MCF 10A (cell line): ENCODE measurements at regions not wholly inside any gene's neighbourhood (a gene's known extent, or its start where the extent isn't known, plus 50 kb on each side); places are given as distances from the start of the nearest gene placed in this dataset.
"Not testable (repeated sequence)": the region's sequence is repeated elsewhere in the genome, so short reads cannot be mapped to it uniquely, and the experiment has no call there.

ENCODE experiments used
- BruUV-seq: library from RNA; stranded (reverse); fragments of 400-500 nt; replicated peaks from 2 replicates; lab custom pipeline; 2021; lab: Mats Ljungman, UMichigan
- CTCF ChIA-PET: fragments of 300-600 bp; sonication (Branson Sonifier 250); formaldehyde crosslinking; extraction: SDS; loops from one replicate; lab custom pipeline; 2021; ENCODE audit warnings: antibody characterized with exemption, inconsistent platforms; lab: Yijun Ruan, JAX
- POLR2A ChIA-PET: fragments of 300-600, 350-650 bp; sonication (Branson Sonifier 250); formaldehyde crosslinking; extraction: SDS; loops from one replicate; lab custom pipeline; 2020; ENCODE audit warnings: antibody characterized with exemption, inconsistent platforms; lab: Yijun Ruan, JAX
- DNase-seq: peaks from one replicate; pipeline ENCODE4 v3.0.0-alpha.2; 2018; ENCODE audit not compliant: unreplicated experiment
- H3K27ac Mint-ChIP-seq: one replicate; pipeline ENCODE4 v1.8.0; 2022; ENCODE audit warnings: mild to moderate bottlenecking, low read depth, mixed read lengths; ENCODE audit not compliant: unreplicated experiment
- H3K27me3 Mint-ChIP-seq: one replicate; pipeline ENCODE4 v1.8.0; 2022; ENCODE audit warnings: mixed read lengths; ENCODE audit not compliant: insufficient read depth, unreplicated experiment
- H3K36me3 Mint-ChIP-seq: one replicate; pipeline ENCODE4 v1.8.0; 2022; ENCODE audit warnings: mild to moderate bottlenecking, moderate library complexity, mixed read lengths; ENCODE audit not compliant: insufficient read depth, unreplicated experiment
- H3K4me1 Mint-ChIP-seq: one replicate; pipeline ENCODE4 v1.8.0; 2022; ENCODE audit warnings: mixed read lengths; ENCODE audit not compliant: insufficient read depth, unreplicated experiment
- H3K4me3 Mint-ChIP-seq: one replicate; pipeline ENCODE4 v1.8.0; 2022; ENCODE audit warnings: mild to moderate bottlenecking, moderate library complexity, mixed read lengths; ENCODE audit not compliant: unreplicated experiment
- H3K9me3 Mint-ChIP-seq: one replicate; pipeline ENCODE4 v1.8.0; 2022; ENCODE audit warnings: mixed read lengths; ENCODE audit not compliant: unreplicated experiment
- CTCF ChIP-seq: fragments of 200-600 bp; IDR thresholded peaks from one replicate; pipeline ENCODE4 v1.8.0; 2022; ENCODE audit warnings: antibody characterized with exemption, mild to moderate bottlenecking; ENCODE audit not compliant: unreplicated experiment
- intact Hi-C: fragments of 100-400 bp; cut with micrococcal nuclease; formaldehyde crosslinking; loops from 2 replicates; pipeline ENCODE4 v1.14.1; 2022

GRCh38 chr15:45812200-45812599, 177.4 kb downstream of the SQOR start:
- Mint-ChIP-seq H3K9me3 (peaks cover 12% of the 10 kb centered on the region), H3K36me3 (no peaks in the 10 kb centered on the region), H3K4me3 (no peak overlapping the region), H3K4me1 (no peaks in the 10 kb centered on the region), H3K27me3 (no peaks in the 10 kb centered on the region), H3K27ac (no peak overlapping the region)
- ChIA-PET POLR2A (no interaction called here), CTCF (interaction anchor here (1.0 kb wide), 1 partner anchor 107 kb away, joined by 3 read pairs; no protein-coding TSS in a partner anchor)
- no peak for TF ChIP-seq CTCF
- BruUV-seq: no TSS peak
- intact Hi-C loops: no loop called here
- DNase-seq: no peak

- H3K4me3 Mint-ChIP-seq, H3K36me3 Mint-ChIP-seq, H3K9me3 Mint-ChIP-seq, H3K27me3 Mint-ChIP-seq, intact Hi-C loops, H3K27ac Mint-ChIP-seq, H3K4me1 Mint-ChIP-seq, DNase-seq, BruUV-seq: not testable (repeated sequence)
- ChIA-PET CTCF (interaction anchor here (0.6 to 1.5 kb wide), 2 partner anchors 9 to 27 kb away, joined by 3 to 4 read pairs; no protein-coding TSS in a partner anchor), POLR2A (interaction anchor here (0.6 kb wide), 1 partner anchor 122 kb away, joined by 3 read pairs; no protein-coding TSS in a partner anchor)
Measured at GRCh38 chr15:45817578-45817977, 182.7 kb downstream of the SQOR start.

- POLR2A ChIA-PET: no interaction called here
- Mint-ChIP-seq H3K36me3 (no peaks in the 10 kb centered on the region), H3K27me3 (no peaks in the 10 kb centered on the region), H3K9me3 (peaks cover 9% of the 10 kb centered on the region), H3K4me3 (no peak overlapping the region), H3K27ac (no peak overlapping the region), H3K4me1 (no peaks in the 10 kb centered on the region)
- CTCF ChIA-PET: no interaction called here
- BruUV-seq: no TSS peak
- TF ChIP-seq CTCF: no peak
- intact Hi-C loops: no loop called here
- DNase-seq: no peak
Measured at GRCh38 chr15:45821390-45821789, 186.6 kb downstream of the SQOR start.

GRCh38 chr15:45822968-45823367, 188.1 kb downstream of the SQOR start:
- H3K36me3 Mint-ChIP-seq, DNase-seq, H3K4me1 Mint-ChIP-seq, BruUV-seq, H3K9me3 Mint-ChIP-seq, H3K27me3 Mint-ChIP-seq, H3K4me3 Mint-ChIP-seq, H3K27ac Mint-ChIP-seq, intact Hi-C loops, CTCF ChIA-PET: not testable (repeated sequence)
- POLR2A ChIA-PET: interaction anchor here (0.6 kb wide), 1 partner anchor 86 kb away, joined by 3 read pairs; no protein-coding TSS in a partner anchor

GRCh38 chr15:45827275-45827674, 192.4 kb downstream of the SQOR start:
- Mint-ChIP-seq H3K27me3 (no peaks in the 10 kb centered on the region), H3K27ac (no peak overlapping the region), H3K4me1 (no peaks in the 10 kb centered on the region), H3K4me3 (no peak overlapping the region), H3K9me3 (no peaks in the 10 kb centered on the region), H3K36me3 (no peaks in the 10 kb centered on the region)
- intact Hi-C loops: no loop called here
- ChIA-PET CTCF (interaction anchor here (0.6 to 1.7 kb wide), 3 partner anchors 17 to 1258 kb away, joined by 3 to 6 read pairs (median 3); no protein-coding TSS in a partner anchor), POLR2A (no interaction called here)
- no peak for TF ChIP-seq CTCF
- no TSS peak for BruUV-seq
- no peak for DNase-seq
